Activated T-cell treated with anti-CD3 and anti-CD28 coated beads for 4 hours (primary cell): ENCODE measurements at regions not wholly inside any gene's neighbourhood (a gene's known extent, or its start where the extent isn't known, plus 50 kb on each side); places are given as distances from the start of the nearest gene placed in this dataset.

Experiments used
- DNase-seq: peaks from one replicate; pipeline ENCODE4 v3.0.0-alpha.2; 2020

DNA sequence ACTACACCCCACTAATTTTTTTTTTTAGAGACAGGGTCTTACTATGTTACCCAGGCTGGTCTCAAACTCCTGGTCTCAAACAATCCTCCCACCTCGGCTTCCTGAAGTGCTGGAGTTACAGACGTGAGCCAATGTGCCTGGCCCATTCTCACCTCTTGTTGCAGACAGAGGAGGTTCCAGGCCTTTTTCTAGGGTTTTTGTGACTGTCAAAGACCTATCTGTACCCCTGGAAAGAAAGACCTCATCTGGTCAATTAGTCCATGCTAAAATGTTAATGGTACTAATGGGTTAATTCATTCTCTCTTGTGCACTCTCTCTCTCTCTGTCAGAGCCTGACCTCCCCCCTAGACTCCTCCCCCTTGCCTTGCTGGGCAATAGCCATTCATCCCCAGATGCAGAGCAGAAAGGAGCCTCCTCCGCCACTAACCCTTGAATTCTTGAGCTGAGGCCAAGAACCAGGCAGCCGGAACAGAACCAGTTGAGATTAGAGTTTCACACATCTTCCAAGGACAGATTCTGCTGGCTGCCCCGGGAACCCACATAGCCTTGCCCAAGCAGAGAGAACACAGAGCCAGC is 209.7 kb downstream of the SKIDA1 start:
- DNase-seq, result no peak

DNA sequence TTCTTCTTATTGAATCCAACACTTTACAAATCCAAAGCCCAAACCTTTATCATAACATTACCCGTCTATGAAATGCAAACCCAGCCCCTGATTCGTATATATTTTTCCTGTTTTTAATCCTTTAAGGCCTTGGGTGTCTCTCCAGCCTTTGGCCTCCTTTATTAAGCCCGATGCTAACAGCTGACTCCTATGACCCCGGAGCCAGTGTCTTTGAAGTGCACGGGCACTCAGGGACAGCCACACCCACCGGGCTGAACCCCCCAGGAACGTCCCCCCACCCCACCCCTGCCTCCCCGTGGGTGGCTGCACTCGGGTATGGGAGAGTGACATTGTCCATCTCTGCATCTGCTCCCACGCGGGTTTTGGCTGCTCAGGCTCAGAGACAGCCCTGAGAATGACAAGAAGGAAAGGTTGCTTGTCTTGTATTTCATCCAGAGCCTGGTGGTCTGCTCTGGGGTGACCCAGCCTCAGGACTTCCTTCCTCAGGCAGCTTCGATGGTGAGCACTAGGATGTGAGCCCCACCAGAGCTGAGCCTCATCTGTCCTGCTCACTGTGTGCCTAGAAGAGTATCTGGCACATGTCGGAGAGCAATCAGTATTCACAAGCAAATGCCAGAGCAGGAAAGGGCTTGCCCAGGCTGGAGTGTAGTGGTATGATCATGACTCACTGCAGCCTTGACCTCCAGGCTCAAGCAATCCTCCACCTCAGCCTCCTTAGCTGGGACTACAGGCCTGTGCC is 210.4 kb downstream of the SKIDA1 start:
- no peak for DNase-seq

DNA sequence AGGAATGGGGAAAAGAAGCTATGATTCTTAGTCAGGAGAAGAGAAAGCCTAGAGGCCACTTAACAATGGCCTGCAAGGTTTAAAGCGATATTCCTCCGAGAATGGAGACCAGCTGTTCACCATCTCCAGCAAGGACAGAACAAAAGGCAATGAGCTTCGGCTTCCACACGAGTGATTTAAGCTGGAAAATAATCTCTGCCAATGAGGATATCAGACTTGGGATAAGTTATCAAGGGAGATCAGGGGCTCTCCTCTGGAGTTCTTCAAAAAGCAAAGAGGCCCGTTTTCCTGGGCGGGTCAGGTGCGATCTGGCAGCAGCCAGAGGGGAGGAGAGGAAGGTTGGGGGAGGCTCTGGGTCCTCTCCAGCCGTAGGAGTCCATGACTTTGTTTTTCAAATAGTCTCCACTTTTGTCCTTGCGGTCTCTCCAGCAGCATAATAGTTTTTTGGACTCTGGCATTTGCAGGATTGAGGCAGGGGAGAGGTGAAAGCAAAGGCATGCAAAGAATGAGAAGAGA is 211.3 kb downstream of the SKIDA1 start:
- DNase-seq, result no peak

DNA sequence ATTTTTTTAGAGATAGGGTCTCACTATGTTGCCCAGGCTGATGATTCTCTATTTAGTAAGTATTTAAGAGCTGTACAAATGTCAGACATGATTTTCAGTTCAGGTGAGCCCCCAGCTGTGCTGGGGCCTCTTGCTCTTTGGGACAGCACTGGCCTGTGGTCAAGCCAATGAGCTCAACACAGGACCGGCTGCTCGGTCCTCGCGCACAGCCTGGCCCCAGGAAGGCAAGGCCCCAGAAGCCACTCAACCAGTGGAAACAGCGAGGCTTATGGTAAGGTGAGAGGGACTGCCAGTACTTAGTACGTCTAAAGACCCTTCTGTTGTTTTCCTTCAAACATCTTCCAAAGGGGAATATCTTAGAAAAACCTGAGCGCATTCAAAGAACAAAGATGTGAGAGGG is 211.8 kb downstream of the SKIDA1 start:
- no peak for DNase-seq

DNA sequence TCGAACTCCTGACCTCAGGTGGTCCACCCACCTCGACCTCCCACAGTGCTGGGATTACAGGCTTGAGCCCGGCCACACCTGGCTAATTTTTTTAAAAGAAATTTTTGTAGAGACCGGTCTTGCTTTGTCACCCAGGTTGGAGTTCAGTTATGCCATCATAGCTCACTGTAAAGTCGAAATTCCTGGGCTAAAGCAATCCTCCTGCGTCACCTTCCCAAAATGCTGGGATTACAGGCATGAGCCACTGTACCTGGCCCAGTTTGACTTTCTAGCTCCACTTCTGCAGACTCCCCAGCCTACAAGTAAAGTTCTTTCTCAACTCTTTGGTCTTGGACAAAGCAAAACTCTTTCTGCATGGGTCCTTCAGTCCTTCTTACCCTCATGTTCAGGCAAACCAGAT is 214.1 kb downstream of the SKIDA1 start:
- no peak for DNase-seq

DNA sequence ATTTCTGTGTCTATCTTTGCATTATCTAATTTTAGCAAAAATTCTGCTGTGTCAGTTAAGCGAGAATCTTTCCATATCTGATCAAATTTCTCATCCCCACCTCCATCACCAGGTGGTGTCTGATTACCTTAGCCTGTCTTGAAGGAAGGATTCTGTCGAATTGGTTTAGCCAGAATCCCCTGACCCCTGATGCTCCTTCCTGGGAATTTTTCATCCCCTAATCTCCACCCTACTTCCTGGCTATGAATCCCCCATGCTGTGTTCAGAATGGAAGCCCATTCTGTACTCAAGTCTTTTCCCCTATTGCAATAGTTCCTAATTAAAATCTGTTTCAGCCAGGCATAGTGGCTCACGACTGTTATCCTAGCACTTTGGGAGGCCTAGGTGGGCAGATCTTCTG is 216.1 kb downstream of the SKIDA1 start:
- DNase-seq, result no peak

DNA sequence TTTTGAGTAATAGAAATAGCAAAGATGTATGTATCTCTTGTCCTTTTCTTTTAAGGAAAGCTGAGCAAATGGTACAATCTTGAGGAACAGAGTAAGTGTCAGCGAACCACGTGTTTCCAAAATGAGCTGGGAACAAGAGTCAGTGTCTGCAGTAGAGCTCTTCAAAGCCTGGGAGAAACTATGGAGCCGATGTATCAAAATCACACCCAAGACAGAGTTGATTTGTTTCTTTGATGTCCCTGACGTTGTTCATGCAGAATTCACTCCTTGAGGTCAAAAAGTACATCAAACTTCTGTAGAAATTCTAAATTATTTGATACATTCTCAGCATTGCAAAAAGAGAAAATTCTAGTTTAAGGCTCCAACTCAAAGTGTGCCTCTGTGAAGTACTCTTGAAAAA is 216.5 kb downstream of the SKIDA1 start:
- no peak for DNase-seq

DNA sequence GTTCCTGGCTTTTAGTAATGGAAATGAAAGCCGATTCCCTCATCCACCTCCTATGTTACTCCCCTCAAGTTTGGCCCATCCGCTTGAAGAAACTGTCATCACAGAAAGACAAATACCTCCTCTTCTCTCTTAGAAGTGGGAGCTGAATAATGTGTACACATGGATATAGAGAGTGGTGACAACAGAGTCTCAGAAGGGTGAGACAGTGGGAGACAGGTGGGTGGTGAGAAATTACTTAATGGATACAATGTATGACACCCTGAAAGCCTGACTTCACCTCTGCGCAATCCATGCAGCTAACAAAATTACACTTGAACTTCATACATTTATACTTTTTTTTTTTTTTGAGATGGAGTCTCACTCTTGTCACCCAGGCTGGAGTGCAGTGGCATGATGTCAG is 217.5 kb downstream of the SKIDA1 start:
- DNase-seq, result no peak

DNA sequence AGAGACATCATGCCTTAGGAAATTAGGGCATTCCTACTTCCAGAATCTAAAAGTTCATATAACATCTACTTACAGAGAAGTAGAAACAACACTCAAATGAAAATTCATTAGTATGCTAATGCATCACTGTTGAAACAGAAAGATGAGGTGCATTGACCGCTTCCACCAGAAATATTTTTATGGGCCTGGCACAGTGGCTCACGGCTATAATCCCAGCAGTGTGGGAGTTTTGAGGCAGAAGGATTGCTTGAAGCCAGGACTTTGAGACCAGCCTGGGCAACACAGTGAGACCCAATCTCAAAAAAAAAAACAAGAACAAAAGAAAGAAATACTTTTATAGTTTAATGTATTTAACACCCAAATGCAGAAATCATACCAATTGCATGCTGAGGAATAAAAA is 220.9 kb downstream of the SKIDA1 start:
- DNase-seq, result no peak

DNA sequence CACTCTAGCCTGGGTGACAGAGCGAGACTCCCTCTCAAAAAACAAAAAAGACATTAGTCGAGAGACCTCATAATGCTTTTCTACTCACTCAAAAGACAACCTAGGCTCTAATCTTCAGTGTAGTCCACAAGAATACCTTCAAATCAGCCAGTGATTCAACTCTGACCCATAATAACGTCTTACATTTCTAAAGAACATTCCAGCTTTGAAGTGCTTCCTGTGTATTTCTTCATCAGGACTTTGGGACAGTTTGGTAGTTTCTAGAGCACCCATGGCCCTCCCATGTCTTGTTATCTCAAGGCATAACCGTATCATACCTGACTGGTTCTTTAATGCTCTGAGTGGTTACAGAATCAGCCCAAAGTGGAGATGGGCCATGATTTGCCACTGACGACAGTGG is 221.3 kb downstream of the SKIDA1 start:
- DNase-seq, result no peak

DNA sequence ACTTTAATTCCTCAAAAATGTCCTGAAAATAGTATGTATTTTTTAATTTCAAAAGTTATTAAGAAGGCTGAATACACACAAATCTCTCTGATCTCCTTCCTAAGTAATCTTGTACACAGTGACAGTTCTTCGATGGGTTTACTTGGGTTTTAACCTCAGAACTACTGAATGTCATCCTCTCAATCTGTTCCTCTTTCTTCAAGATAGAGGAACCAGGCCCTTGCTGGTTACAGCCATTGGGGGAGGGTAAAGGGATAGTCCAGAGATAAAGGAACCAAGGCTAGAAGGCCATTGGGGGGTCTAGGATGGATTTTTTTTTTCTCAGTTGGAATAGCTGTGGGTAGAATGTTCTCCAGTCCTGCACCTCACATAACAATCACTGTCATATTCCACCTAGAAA is 224.9 kb downstream of the SKIDA1 start:
- no peak for DNase-seq

DNA sequence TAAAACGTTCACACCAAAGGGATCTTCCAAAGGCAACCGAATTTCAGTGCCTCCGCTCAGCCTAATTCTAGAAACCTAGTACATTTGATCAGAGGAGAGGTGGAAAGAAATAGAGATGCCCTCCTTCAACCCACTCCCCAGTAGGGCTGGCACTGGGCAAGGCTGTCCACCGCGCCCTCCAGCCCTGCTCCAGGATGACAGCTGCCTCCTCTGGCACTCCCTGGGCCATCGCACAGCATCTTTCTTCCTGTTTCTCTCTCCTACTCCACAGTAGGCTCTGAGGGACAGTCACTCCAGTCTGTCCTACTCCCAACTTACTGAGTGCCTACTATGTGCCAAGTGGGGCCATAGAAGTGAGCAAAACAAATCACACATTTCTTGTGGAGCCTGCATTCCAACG is 226.2 kb downstream of the SKIDA1 start:
- DNase-seq, result no peak

DNA sequence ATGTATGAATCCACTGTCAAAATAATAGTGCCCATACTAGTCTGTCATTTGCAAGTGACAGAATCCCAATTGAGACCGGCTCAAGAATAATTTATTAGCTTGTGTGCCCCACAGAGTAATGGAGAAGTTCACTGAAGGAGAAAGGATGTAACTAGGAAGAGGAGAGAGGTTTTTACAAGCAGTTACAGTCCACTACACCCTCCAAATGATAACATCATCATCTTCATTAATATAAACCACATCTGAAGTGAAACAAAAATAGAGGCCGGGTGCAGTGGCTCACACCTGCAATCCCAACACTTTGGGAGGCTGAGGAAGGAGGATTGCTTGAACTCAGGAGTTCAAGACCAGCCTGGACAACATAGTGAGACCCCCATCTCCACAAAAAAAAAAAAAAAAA is 226.8 kb downstream of the SKIDA1 start:
- no peak for DNase-seq

DNA sequence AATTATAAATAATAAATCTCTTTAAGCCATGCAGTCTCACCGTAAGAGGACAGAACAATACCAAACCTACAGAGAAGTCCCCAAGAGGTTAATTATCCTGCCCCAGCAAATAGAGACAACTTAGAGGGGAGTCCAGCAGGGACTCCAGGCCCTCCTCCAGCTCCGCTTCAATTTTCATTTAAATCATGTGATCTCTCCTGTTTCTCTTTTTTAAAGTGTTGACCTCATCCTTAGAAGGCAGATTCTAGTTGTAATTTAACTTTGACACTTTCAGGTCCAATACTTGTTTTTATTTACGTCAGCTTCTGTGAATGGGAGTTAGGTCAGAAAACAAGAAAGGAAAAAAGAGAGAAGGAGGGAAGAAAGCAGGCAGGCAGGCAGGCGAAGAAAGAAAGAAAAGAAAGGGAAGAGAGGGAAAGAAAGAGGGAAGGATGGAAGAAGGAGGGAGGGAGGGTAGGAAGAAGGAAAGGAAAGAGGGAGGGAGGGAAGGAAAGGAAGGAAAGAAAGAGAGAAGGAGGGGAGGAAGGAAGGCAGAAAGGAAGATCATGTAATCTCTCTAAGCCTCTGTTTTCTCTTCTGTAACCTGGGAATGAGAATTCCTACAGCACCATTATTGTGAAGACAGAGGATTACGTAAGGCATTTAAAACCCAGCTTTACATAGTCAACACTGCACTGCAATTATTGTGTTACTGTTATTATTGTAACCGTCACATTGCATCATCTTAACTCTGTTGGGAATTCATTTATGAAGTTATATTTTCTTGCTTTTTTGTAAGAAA is 227.7 kb downstream of the SKIDA1 start:
- no peak for DNase-seq

DNA sequence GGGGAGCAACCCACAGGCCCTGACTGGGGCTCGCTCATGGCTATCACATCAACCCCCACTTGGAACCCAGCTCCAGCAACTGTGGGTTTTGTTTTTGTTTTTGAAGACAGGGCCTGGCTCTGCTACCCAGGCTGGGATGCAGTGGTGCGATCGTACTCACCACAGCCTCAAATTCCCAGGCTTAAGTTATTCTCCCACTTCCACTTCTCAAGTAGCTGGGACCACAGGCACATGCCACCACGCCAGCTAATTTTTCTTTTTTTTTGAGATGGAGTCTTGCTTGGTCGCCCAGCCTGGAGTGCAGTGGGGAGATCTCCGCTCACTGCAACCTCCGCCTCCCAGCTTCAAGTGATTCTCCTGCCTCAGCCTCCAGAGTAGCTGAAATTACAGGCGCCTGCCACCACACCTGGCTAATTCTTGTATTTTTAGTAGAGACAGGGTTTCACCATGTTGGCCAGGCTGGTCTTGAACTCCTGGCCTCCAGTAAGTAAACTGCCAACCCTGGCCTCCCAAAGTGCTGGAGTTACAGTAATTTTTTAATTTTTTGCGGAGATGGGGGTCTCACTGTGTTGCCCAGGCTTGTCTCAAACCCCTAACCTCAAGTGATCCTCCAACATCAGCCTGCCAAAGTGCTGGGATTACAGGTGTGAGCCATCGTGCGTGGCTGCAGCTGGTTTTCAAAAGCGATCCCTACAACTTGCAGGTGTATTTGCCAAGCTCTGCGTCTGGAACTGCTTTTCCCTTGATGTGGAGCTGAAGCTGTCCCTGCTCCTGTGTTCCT is 228.7 kb downstream of the SKIDA1 start:
- no peak for DNase-seq

DNA sequence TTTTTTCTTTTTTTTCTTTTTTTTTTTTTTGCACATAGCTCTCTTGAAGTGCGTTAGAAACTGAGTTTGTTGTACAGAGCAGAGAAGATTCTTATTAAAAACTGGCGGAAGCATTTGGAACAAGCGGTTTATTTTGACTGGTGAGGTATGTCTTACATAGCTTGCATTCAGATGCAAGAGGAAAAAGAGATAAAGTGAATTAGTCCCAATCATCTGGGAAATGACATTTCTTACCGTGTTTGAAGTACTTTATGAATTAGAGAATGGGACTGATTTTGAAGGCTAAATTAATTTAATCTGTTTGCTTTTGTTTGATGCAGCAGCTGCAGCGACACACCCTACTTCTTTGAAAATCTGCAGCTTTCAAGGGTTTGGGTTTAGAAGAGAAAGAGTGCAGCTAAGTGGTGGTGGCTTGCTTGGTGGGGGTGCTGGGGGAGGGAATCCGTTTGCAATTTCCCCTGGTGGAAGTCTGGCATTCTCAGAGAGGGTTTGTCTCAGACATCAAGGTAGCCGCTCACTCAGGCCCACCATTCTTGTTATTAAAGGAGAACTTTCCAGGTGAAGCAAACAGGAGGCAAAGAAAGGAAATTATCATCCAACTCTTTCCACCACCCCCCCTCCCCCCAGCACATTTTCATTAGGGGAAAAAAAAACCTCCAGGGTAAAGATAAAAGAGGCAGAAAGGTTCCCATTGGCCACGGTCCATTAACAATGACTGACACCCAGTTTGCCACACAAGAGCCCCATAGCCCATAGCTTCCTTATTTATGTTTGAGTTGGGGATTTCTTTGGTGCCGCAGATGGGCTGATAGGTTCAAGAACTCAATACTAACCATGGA is 231.7 kb downstream of the SKIDA1 start:
- DNase-seq, result no peak

DNA sequence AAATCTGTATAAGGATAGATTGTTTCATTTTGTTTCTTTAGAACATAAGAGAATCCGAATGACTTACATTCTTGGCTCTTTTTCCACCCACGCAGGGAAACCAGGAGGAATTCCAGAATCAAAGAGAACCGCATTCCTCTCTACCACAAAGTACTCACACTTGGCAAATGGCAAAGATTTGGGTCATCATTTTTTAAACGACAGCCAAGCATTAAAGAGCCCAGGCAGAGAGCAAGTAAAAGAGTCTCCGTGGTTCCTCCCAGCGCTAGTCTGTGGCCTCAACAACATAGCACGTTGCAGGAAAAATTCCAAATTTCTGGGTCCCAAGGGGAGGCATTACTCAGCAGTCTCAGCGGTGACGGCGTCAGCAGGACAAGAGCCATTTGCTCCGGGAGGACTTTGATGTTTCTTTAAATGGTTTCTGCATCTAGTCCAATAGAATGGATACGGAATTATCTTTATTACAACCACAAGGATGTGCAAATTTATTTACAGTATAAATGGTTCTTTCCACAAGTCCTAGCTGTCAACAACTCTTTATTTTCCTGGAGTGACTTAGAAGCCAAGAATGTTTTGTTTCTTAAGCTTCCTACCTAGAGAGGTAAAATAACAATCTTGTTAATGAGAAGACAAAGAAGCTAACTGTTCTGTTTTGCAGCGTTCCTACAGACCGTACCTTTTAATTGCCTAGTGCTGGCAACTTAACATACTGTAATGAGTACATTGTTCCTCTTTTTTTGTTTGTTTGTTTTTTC is 232.5 kb downstream of the SKIDA1 start:
- no peak for DNase-seq

DNA sequence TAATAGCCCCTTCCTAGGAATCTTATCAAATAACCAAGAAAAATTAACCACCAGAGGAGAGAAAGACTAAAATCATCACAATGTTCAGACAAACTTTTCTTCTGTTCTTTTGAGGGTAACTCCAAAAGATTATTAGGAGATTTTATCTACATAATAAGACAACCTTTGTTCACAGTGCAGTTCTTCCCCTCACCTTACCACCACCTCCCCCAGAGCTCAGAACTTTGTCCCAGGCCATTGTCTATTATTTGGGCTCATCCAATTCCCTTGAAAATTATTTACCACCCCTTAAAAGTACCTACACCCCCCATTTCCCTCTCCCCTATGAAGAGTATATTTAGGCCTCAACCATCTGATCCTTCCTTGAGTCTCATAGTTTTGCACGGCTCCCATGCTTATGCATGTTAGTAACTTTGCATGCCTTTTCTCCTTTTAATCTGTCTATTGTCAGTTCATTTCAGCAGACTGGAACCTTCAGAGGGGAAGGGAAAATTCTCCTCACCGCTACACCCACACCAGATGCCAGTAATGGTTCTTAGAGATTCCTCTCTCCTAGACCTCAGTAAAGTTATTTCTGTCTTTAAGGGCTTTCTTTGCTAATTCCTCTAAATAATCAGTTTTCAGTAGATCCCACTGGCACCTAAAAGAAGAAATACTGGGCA is 234.9 kb downstream of the SKIDA1 start:
- DNase-seq, result no peak

DNA sequence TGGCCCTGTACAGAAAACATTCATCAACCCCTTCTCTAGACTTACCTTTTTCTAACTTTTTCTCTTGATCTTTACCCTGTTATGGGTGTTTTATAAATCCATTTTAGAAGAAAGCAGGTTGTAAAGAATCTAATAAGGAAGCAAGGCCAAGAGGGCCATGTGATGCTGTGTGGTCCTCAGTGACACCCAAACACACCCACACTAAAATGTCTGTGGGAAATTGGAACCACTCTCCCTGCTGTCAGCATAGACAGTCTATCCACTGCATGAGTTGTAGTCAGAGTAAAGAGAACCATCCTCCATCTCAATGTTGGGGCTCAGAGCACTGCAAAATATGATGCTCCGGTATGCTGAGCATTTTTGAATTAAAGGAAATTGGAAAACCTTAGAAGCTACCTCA is 235.5 kb downstream of the SKIDA1 start:
- DNase-seq, result no peak

DNA sequence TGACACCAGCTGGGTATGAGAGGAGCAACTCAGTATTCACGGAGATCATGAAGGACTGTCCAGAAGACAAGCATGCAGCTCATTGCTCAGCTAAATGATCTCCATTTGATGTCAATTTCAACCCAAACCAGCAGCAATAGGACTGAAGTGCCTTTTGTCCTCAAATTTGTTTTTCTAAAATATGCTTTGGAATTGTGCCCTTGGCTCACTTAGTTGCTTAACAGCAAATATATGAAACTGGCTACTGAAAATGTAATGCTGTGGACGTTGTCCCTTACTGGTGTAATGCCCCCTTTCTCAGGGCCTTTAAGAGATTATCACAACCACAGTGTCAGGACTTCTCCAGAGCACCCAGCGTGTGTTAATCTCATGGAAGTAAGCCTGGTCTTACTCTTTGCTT is 236.2 kb downstream of the SKIDA1 start:
- DNase-seq, result no peak

DNA sequence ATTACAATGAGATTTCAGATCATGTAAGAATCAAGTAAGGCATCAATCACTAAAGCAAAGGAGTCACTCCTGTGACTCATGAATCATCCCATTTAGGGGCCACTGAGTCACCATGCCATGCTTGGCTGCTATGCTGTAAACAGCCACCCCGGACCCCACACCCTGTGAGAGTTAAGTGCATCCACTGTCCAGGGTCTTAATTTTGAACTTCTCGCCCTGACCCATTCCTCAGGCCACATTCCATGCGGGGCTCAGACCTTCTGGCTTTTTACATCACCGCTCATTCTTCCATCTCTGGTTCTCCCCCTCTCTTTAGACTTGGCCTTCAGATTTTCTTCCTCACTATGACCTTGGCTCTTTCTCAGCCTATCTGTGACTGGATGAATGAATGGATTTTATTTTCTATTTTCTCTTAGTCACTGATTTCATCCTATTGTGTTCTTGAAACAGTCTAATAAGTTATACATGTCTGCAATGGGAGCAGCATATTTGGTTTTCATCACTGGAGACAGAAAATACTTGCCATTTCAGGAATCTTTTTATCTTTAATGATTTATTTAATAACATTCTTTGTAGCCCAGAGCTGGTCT is 239.6 kb downstream of the SKIDA1 start:
- DNase-seq, result no peak
